Gastroesophageal sphincter (tissue), 4 donors: ENCODE measurements at regions not wholly inside any gene's neighbourhood (a gene's known extent, or its start where the extent isn't known, plus 50 kb on each side); places are given as distances from the start of the nearest gene placed in this dataset.
A peak's percentile ranks its signal among the peaks of the same experiment; 100 is the strongest.

Experiments
- ATAC-seq: fragments of 150-250 bp; one replicate; pipeline ENCODE4 v1.9.1; 2016; ENCODE audit warnings: mild to moderate bottlenecking, moderate library complexity
- H3K27ac ChIP-seq, 4 donors: fragments of 200-600 bp; sonication (generic) in 3 of 4; 1 replicate in 3 of 4; 2 replicates in 1 of 4; pipeline ENCODE4 v1.5.1; 2016 to 2019
- H3K27me3 ChIP-seq: fragments of 200-600 bp; sonication (generic); one replicate; pipeline ENCODE4 v1.5.1; 2019
- H3K36me3 ChIP-seq, 2 donors: fragments of 200-600 bp; sonication (generic); one replicate each; pipeline ENCODE4 v1.5.1; 2019; ENCODE audit warnings: control low read depth in 1 of 2
- H3K4me1 ChIP-seq, 3 donors: fragments of 200-600 bp; sonication (generic); 1 replicate in 2 of 3; 2 replicates in 1 of 3; pipeline ENCODE4 v1.5.1; 2016 to 2019; ENCODE audit warnings: control low read depth in 2 of 3
- H3K4me3 ChIP-seq, 2 donors: fragments of 200-600 bp; sonication (generic); one replicate each; pipeline ENCODE4 v1.5.1; 2019; ENCODE audit warnings: mild to moderate bottlenecking in 1 of 2, moderate library complexity in 1 of 2
- H3K9me3 ChIP-seq, 3 donors: fragments of 200-600 bp; sonication (generic); one replicate each; pipeline ENCODE4 v1.5.1; 2017 to 2019; ENCODE audit warnings: control low read depth in 2 of 3
- CTCF ChIP-seq, 4 experiments: fragments of 200-600 bp in 2 of 4; fragments of 450-650 bp in 2 of 4; sonication (generic) in 1 of 4; IDR thresholded peaks; one replicate each; pipeline ENCODE4 v1.5.1; 2017 to 2019; ENCODE audit warnings: antibody characterized with exemption in 4 of 4, mild to moderate bottlenecking in 2 of 4, moderate library complexity in 2 of 4
- EP300 ChIP-seq: sonication (generic); formaldehyde crosslinking; IDR thresholded peaks from one replicate; pipeline ENCODE4 v1.6.1; 2017; ENCODE audit warnings: antibody characterized with exemption, mild to moderate bottlenecking
- POLR2A ChIP-seq, 2 donors: fragments of 450-650 bp; IDR thresholded peaks; one replicate each; pipeline ENCODE4 v1.6.1; 2017; ENCODE audit warnings: antibody characterized with exemption in 2 of 2, mild to moderate bottlenecking in 2 of 2, moderate library complexity in 1 of 2
- POLR2AphosphoS5 ChIP-seq: sonication (generic); formaldehyde crosslinking; IDR thresholded peaks from one replicate; pipeline ENCODE4 v1.6.1; 2017; ENCODE audit warnings: antibody characterized with exemption
- WGBS, 2 donors: methylation state at CpG; one replicate each; pipeline ENCODE4 v1.1.5; 2018; ENCODE audit warnings: low coverage in 1 of 2; 5-methylcytosine and 5-hydroxymethylcytosine counted together

GRCh38 chr17:68657576-68657975 is 56.4 kb upstream of the FAM20A start:
- no peak for TF ChIP-seq POLR2A (IDR thresholded peaks at IDR 0.05)
- TF ChIP-seq POLR2AphosphoS5 = no peak
- TF ChIP-seq CTCF (IDR thresholded peaks at IDR 0.05) = no peak
- TF ChIP-seq EP300 = no peak
- Histone ChIP-seq H3K9me3 (no peaks in the 10 kb centered on the region), H3K27ac (peak overlapping the region in 1 of 4 donors; percentile 17), H3K4me3 (no peak overlapping the region), H3K4me1 (no peaks in the 10 kb centered on the region), H3K27me3 (no peaks in the 10 kb centered on the region), H3K36me3 (no peaks in the 10 kb centered on the region)
- no peak for ATAC-seq
- 44 to 50% methylated on average over 2 of the region's 2 CpGs for WGBS, 2 donors

GRCh38 chr17:68657166-68657565 is 56.0 kb upstream of the FAM20A start:
- peak overlapping the region in 1 of 4 donors; percentile 17 for H3K27ac ChIP-seq
- WGBS, 2 donors = 40 to 44% methylated on average over 4 of the region's 4 CpGs
- TF ChIP-seq POLR2AphosphoS5 (no peak), EP300 (no peak), CTCF (IDR thresholded peaks at IDR 0.05) (no peak), POLR2A (IDR thresholded peaks at IDR 0.05) (no peak)

GRCh38 chr17:68656666-68657065 is 55.5 kb upstream of the FAM20A start:
- H3K4me1 ChIP-seq = no peaks in the 10 kb centered on the region
- no peaks in the 10 kb centered on the region for H3K36me3 ChIP-seq
- no peaks in the 10 kb centered on the region for H3K9me3 ChIP-seq
- no peak for ATAC-seq
- no peak overlapping the region for H3K27ac ChIP-seq
- no peak overlapping the region for H3K4me3 ChIP-seq
- TF ChIP-seq POLR2AphosphoS5 (no peak), CTCF (IDR thresholded peaks at IDR 0.05) (no peak), EP300 (no peak), POLR2A (IDR thresholded peaks at IDR 0.05) (no peak)
- no peaks in the 10 kb centered on the region for H3K27me3 ChIP-seq
- 17 to 73% methylated on average over 1 to 4 of the region's 4 CpGs for WGBS, 2 donors

More at GRCh38 chr17:68657166-68657565, 56.0 kb upstream of the FAM20A start:
- Histone ChIP-seq H3K36me3 (no peaks in the 10 kb centered on the region), H3K4me3 (no peak overlapping the region), H3K4me1 (no peaks in the 10 kb centered on the region), H3K27me3 (no peaks in the 10 kb centered on the region), H3K9me3 (no peaks in the 10 kb centered on the region)
- no peak for ATAC-seq
